ENCODE measurements at regions not wholly inside any gene's neighbourhood (a gene's known extent, or its start where the extent isn't known, plus 50 kb on each side); places are given as distances from the start of the nearest gene placed in this dataset.

- peaks cover 10% of the 10 kb centered on the region for H3K4me1 Mint-ChIP-seq (ENCODE audit: unreplicated experiment)
- H3K36me3 Mint-ChIP-seq (ENCODE audit: low read depth, unreplicated experiment), result peaks cover 3% of the 10 kb centered on the region
- peak overlapping the region; percentile 48 for H3K27ac Mint-ChIP-seq (ENCODE audit: unreplicated experiment)
- H3K27me3 Mint-ChIP-seq (ENCODE audit: unreplicated experiment), result peaks cover 6% of the 10 kb centered on the region
- H3K9me3 Mint-ChIP-seq (ENCODE audit: unreplicated experiment), result no peaks in the 10 kb centered on the region
- H3K4me3 Mint-ChIP-seq (ENCODE audit: unreplicated experiment), result no peak overlapping the region
- TF ChIP-seq CTCF (IDR thresholded peaks at IDR 0.05; ENCODE audit: unreplicated experiment), result no peak
- DNase-seq (ENCODE audit: low spot score), result no peak
Measured at GRCh38 chr9:96048104-96048955, 172.8 kb downstream of the ERCC6L2 start.

GRCh38 chr9:96047741-96048103, 172.2 kb downstream of the ERCC6L2 start:
- no peak for DNase-seq (ENCODE audit: low spot score)
- Mint-ChIP-seq H3K4me1 (ENCODE audit: unreplicated experiment) (peaks cover 4% of the 10 kb centered on the region), H3K27ac (ENCODE audit: unreplicated experiment) (no peak overlapping the region), H3K27me3 (ENCODE audit: unreplicated experiment) (peaks cover 6% of the 10 kb centered on the region), H3K36me3 (ENCODE audit: low read depth, unreplicated experiment) (peaks cover 3% of the 10 kb centered on the region), H3K4me3 (ENCODE audit: unreplicated experiment) (no peak overlapping the region), H3K9me3 (ENCODE audit: unreplicated experiment) (no peaks in the 10 kb centered on the region)
- no peak for TF ChIP-seq CTCF (IDR thresholded peaks at IDR 0.05; ENCODE audit: unreplicated experiment)

GRCh38 chr9:96047116-96047639, 171.7 kb downstream of the ERCC6L2 start:
- no peak for DNase-seq (ENCODE audit: low spot score)
- no peaks in the 10 kb centered on the region for H3K9me3 Mint-ChIP-seq (ENCODE audit: unreplicated experiment)
- H3K27me3 Mint-ChIP-seq (ENCODE audit: unreplicated experiment), result peaks cover 5% of the 10 kb centered on the region
- TF ChIP-seq CTCF (IDR thresholded peaks at IDR 0.05; ENCODE audit: unreplicated experiment), result no peak
- peaks cover 3% of the 10 kb centered on the region for H3K36me3 Mint-ChIP-seq (ENCODE audit: low read depth, unreplicated experiment)
- H3K27ac Mint-ChIP-seq (ENCODE audit: unreplicated experiment), result no peak overlapping the region
- H3K4me1 Mint-ChIP-seq (ENCODE audit: unreplicated experiment), result peaks cover 2% of the 10 kb centered on the region
- no peak overlapping the region for H3K4me3 Mint-ChIP-seq (ENCODE audit: unreplicated experiment)

- Mint-ChIP-seq H3K36me3 (ENCODE audit: low read depth, unreplicated experiment) (peaks cover 3% of the 10 kb centered on the region), H3K27ac (ENCODE audit: unreplicated experiment) (no peak overlapping the region), H3K9me3 (ENCODE audit: unreplicated experiment) (no peaks in the 10 kb centered on the region), H3K4me1 (ENCODE audit: unreplicated experiment) (no peaks in the 10 kb centered on the region), H3K27me3 (ENCODE audit: unreplicated experiment) (peaks cover 2% of the 10 kb centered on the region), H3K4me3 (ENCODE audit: unreplicated experiment) (no peak overlapping the region)
- TF ChIP-seq CTCF (IDR thresholded peaks at IDR 0.05; ENCODE audit: unreplicated experiment), result no peak
- no peak for DNase-seq (ENCODE audit: low spot score)
Measured at GRCh38 chr9:96045811-96046210, 170.3 kb downstream of the ERCC6L2 start.

GRCh38 chr9:96044401-96044800, 168.9 kb downstream of the ERCC6L2 start:
- H3K9me3 Mint-ChIP-seq (ENCODE audit: unreplicated experiment), result no peaks in the 10 kb centered on the region
- no peaks in the 10 kb centered on the region for H3K4me1 Mint-ChIP-seq (ENCODE audit: unreplicated experiment)
- no peak overlapping the region for H3K27ac Mint-ChIP-seq (ENCODE audit: unreplicated experiment)
- H3K36me3 Mint-ChIP-seq (ENCODE audit: low read depth, unreplicated experiment), result peaks cover under 1% of the 10 kb centered on the region
- H3K4me3 Mint-ChIP-seq (ENCODE audit: unreplicated experiment), result no peak overlapping the region
- no peak for TF ChIP-seq CTCF (IDR thresholded peaks at IDR 0.05; ENCODE audit: unreplicated experiment)
- DNase-seq (ENCODE audit: low spot score), result no peak
- H3K27me3 Mint-ChIP-seq (ENCODE audit: unreplicated experiment), result peaks cover 2% of the 10 kb centered on the region

All from endothelial cell (in vitro differentiated cells).